Mammary epithelial cell (primary cell): ENCODE measurements at regions not wholly inside any gene's neighbourhood (a gene's known extent, or its start where the extent isn't known, plus 50 kb on each side); places are given as distances from the start of the nearest gene placed in this dataset.

Experiments used
- CTCF ChIP-seq, 2 donors: IDR thresholded peaks in 1 of 2; conservative IDR thresholded peaks in 1 of 2; 2 replicates each; pipeline ENCODE4 v1.5.1; 2011 to 2012; ENCODE audit warnings: inconsistent platforms in 2 of 2, low read length in 2 of 2, mild to moderate bottlenecking in 2 of 2, control low read depth in 1 of 2, low read depth in 1 of 2; ENCODE audit not compliant: insufficient read depth in 1 of 2; ENCODE audit errors: extremely low read depth in 1 of 2
- EZH2 ChIP-seq: IDR thresholded peaks from 2 replicates; pipeline ENCODE4 v1.6.1; 2012; ENCODE audit warnings: low read length, inconsistent platforms, borderline replicate concordance

- no peak for TF ChIP-seq CTCF (conservative IDR thresholded peaks at IDR 0.05 in 1 of 2, IDR thresholded peaks at IDR 0.05 in 1 of 2; ENCODE audit: extremely low read depth in 1 of 2, insufficient read depth in 1 of 2, low read depth in 1 of 2, low read length in 2 of 2)
- TF ChIP-seq EZH2, result no peak
These were observed 91.7 kb downstream of the CHST1 start for GRCh38 chr11:45573728-45574127.
